ENCODE measurements at regions not wholly inside any gene's neighbourhood (a gene's known extent, or its start where the extent isn't known, plus 50 kb on each side); places are given as distances from the start of the nearest gene placed in this dataset.
A peak's percentile ranks its signal among the peaks of the same experiment; 100 is the strongest.
"Not testable (repeated sequence)": the region's sequence is repeated elsewhere in the genome, so short reads cannot be mapped to it uniquely, and the experiment has no call there.

GRCh38 chr9:117649126-117649525 lies 55.1 kb upstream of the TLR4 start:
- TF ChIP-seq CTCF (IDR thresholded peaks at IDR 0.05; ENCODE audit: insufficient read depth, missing control alignments), result no peak
- no peak for FAIRE-seq
- no peak for DNase-seq (ENCODE audit: insufficient read length, low spot score)

GRCh38 chr9:117644932-117645636 lies 59.1 kb upstream of the TLR4 start:
- FAIRE-seq (no peak), DNase-seq (ENCODE audit: insufficient read length, low spot score) (no peak)
- TF ChIP-seq CTCF (IDR thresholded peaks at IDR 0.05; ENCODE audit: insufficient read depth, missing control alignments), result no peak

- DNase-seq (ENCODE audit: insufficient read length, low spot score) (no peak), FAIRE-seq (peak; percentile 71)
- peak; percentile 99 for TF ChIP-seq CTCF (IDR thresholded peaks at IDR 0.05; ENCODE audit: insufficient read depth, missing control alignments)
Measured at GRCh38 chr9:117644133-117644931, 59.9 kb upstream of the TLR4 start.

- DNase-seq (ENCODE audit: insufficient read length, low spot score) (no peak), FAIRE-seq (no peak)
- TF ChIP-seq CTCF (IDR thresholded peaks at IDR 0.05; ENCODE audit: insufficient read depth, missing control alignments), result no peak
Measured at GRCh38 chr9:117643288-117643654, 60.9 kb upstream of the TLR4 start.

- FAIRE-seq; DNase-seq (ENCODE audit: insufficient read length, low spot score): not testable (repeated sequence)
Measured at GRCh38 chr9:117642571-117643287, 61.5 kb upstream of the TLR4 start.

- no peak for FAIRE-seq
- DNase-seq (ENCODE audit: insufficient read length, low spot score), result no peak
- no peak for TF ChIP-seq CTCF (IDR thresholded peaks at IDR 0.05; ENCODE audit: insufficient read depth, missing control alignments)
Measured at GRCh38 chr9:117636681-117637080, 67.5 kb upstream of the TLR4 start.

- no peak for TF ChIP-seq CTCF (IDR thresholded peaks at IDR 0.05; ENCODE audit: insufficient read depth, missing control alignments)
- FAIRE-seq, result no peak
- DNase-seq (ENCODE audit: insufficient read length, low spot score), result no peak
Measured at GRCh38 chr9:117625154-117625553, 79.0 kb upstream of the TLR4 start.
